Hypothalamus (tissue), 51 donors: ENCODE measurements at regions not wholly inside any gene's neighbourhood (a gene's known extent, or its start where the extent isn't known, plus 50 kb on each side); places are given as distances from the start of the nearest gene placed in this dataset.
"Not testable (repeated sequence)": the region's sequence is repeated elsewhere in the genome, so short reads cannot be mapped to it uniquely, and the experiment has no call there.

Experiments
- DNase-seq, 51 donors: peaks; one replicate each; lab custom pipeline; 2025; lab: John Stamatoyannopoulos, UW

- no peak for DNase-seq
These were observed 164.2 kb upstream of the POU3F1 start for GRCh38 chr1:38210895-38211177.

- DNase-seq: peak in 2 of 51 donors; percentile 3 to 6
These were observed 163.7 kb upstream of the POU3F1 start for GRCh38 chr1:38210021-38210894.

GRCh38 chr1:38208716-38209632, 162.4 kb upstream of the POU3F1 start:
- no peak for DNase-seq

GRCh38 chr1:38207906-38208305, 161.3 kb upstream of the POU3F1 start:
- DNase-seq: no peak

GRCh38 chr1:38207275-38207674, 160.7 kb upstream of the POU3F1 start:
- DNase-seq: no peak

- DNase-seq: no peak
These were observed 158.1 kb upstream of the POU3F1 start for GRCh38 chr1:38204698-38205097.

- DNase-seq: no peak
These were observed 156.8 kb upstream of the POU3F1 start for GRCh38 chr1:38203441-38203840.

- no peak for DNase-seq
These were observed 154.8 kb upstream of the POU3F1 start for GRCh38 chr1:38201431-38201830.

GRCh38 chr1:38198621-38199020, 152.0 kb upstream of the POU3F1 start:
- no peak for DNase-seq

GRCh38 chr1:38198099-38198498, 151.5 kb upstream of the POU3F1 start:
- DNase-seq: no peak

- no peak for DNase-seq
These were observed 150.9 kb upstream of the POU3F1 start for GRCh38 chr1:38197312-38198061.

- no peak for DNase-seq
These were observed 147.9 kb upstream of the POU3F1 start for GRCh38 chr1:38194472-38194871.

GRCh38 chr1:38193040-38193439, 146.4 kb upstream of the POU3F1 start:
- DNase-seq: no peak

- DNase-seq: no peak
These were observed 144.9 kb upstream of the POU3F1 start for GRCh38 chr1:38191461-38191860.

- DNase-seq: no peak
These were observed 144.4 kb upstream of the POU3F1 start for GRCh38 chr1:38190983-38191382.

- no peak for DNase-seq
These were observed 141.0 kb upstream of the POU3F1 start for GRCh38 chr1:38187552-38187951.

- DNase-seq: no peak
These were observed 140.0 kb upstream of the POU3F1 start for GRCh38 chr1:38186566-38186965.

- DNase-seq: no peak
These were observed 139.3 kb upstream of the POU3F1 start for GRCh38 chr1:38185913-38186312.

GRCh38 chr1:38183747-38184146, 137.2 kb upstream of the POU3F1 start:
- DNase-seq: no peak

GRCh38 chr1:38183096-38183495, 136.5 kb upstream of the POU3F1 start:
- DNase-seq: no peak

GRCh38 chr1:38180388-38180787, 133.8 kb upstream of the POU3F1 start:
- DNase-seq: not testable (repeated sequence)
